ENCODE measurements at regions not wholly inside any gene's neighbourhood (a gene's known extent, or its start where the extent isn't known, plus 50 kb on each side); places are given as distances from the start of the nearest gene placed in this dataset.

DNA sequence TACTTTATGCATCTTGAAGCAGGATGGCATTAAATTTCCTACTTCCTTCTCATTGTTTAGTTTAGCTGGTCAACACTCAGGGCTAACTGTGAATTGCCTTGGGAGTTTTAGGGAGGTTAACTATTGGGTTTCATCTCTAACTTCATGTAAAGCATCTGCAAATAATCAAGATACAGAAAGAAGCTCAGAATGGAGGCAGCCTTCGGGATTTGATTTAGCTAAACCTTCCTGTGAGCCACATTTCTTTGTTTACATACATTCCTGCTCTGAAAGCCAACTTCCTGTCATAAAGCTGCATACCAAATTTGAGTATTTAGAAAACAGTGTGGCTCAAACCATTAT lies 131.7 kb upstream of the PCDH18 start:
- DNase-seq: no peak

DNA sequence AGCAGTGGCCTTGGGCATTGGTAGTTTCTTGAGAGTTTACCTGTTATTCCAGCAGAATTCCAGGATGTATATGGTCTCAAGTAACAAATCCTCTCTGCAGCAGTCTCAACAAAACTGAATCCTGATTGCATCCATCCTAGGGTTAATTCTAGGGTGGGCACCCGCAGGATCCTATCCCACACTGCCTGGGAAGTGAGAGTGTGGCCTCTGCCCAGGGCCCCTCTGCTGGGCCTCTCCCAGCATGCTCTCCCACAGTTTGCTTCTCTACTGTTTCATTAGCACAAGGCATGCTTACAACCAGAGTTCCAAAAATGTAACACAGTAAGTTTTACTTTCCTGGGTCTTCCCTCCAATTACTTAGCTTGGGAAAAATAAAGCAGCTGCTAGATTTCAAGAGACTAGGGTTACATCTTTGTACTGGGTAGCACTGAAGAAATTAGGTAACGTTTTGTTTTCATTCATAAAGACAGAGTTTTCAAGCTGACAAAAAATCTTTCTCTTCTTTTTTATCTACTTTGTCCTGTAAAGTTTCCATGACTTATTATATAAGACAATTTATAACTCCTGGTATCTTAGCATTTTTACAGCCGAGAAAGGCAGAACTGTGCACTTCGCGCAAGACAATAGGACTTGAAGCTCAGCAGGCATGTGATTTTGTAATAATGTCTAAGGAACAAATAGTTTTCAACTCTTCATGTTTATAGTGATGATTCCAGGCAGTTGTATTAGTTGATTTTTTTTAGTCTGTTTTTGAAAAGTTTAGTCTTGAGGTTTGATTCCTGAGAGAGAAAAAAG lies 131.2 kb upstream of the PCDH18 start:
- DNase-seq: no peak

DNA sequence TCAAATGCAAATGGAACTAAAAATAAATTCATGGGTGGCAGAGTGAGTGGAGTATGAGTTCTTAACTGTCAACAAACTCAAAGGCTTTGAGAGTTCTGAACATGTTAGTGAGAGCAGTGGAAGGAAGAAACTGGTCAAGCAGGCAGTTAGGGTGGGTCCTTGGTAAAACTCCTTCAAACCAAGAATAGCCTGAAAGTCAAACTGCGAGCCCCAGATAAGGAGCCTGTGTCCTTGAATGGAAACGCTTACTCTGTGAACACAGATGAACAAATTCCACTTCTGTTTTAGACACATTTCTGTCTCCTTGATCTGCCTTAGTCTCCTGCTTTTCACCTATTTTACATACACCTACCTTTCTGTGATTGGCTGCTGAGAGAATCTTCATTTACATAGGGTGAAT lies 129.4 kb upstream of the PCDH18 start:
- DNase-seq: no peak

- no peak for DNase-seq
Observed at GRCh38 chr4:137660211-137660610, 127.9 kb upstream of the PCDH18 start.

GRCh38 chr4:137659431-137659830 lies 127.1 kb upstream of the PCDH18 start:
- DNase-seq: no peak

- no peak for DNase-seq
Observed at GRCh38 chr4:137656661-137657060, 124.4 kb upstream of the PCDH18 start.

- no peak for DNase-seq
Observed at GRCh38 chr4:137655302-137655701, 123.0 kb upstream of the PCDH18 start.

DNA sequence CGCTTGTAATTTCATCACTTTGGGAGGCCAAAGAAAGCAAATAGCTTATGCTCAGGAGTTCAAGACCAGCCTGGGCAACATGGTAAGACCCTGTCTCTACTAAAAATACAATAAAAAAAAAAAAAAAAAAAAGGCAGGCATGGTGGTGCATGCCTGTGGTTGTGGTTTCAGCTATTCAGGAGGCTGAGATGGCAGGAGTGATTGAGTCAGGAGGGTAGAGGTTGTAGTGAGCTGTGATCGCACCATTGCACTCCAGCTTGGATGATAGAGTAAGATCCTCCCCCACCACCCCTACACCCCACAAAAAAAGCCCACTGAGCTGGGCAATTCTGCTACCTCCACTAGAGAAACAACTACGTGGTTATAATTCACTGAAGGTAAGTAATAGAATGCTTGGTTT lies 118.8 kb upstream of the PCDH18 start:
- no peak for DNase-seq

DNA sequence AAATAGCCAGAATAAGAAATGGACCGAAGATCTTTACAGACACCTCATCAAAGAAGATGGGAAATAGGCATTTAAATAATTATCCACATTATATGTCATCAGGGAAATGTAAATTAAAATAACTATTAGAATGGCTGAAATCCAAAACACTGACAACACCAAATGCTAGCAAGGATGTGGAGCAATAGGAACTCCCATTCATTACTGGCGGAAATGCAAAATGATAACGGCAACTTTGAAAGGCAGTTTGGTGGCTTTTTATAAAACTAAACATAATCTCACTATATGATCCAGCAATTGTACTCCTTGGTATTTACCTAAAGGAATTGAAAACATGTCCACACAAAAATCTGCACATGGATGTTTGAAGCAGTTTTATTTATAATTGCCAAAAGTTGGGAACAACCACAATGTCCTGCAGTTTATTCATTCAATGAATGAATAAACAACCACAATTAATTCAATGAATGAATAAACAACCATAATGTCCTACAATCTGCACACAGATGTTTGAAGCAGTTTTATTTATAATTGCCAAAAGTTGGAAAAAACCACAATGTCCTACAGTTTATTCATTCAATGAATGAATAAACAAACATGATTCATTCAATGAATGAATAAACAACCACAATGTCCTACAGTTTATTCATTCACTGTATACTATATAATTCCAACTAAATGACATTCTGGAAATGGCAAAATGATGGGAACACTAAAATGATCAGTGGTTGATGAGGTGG lies 117.6 kb upstream of the PCDH18 start:
- no peak for DNase-seq

DNA sequence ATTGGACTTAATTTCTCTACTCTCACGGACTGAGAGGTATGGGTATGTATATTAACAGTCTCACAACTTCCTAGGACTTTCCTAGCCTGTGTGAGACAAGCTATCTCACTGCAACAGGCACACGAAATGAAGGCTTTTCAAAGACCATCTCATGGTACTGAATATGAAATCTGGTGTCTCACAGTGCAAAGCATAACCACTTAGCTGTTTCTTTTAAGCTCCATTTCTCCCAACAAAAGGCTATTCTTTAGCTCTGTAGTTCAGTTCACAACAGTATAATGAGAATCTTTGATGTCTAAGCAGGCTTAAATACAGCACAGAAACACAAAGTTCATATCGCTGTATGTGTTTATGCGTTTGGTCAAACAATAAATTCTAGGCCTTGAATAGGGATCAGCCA lies 116.2 kb upstream of the PCDH18 start:
- DNase-seq: no peak

GRCh38 chr4:137647375-137647774 lies 115.1 kb upstream of the PCDH18 start:
- no peak for DNase-seq

GRCh38 chr4:137644201-137644600 lies 111.9 kb upstream of the PCDH18 start:
- DNase-seq: no peak

DNA sequence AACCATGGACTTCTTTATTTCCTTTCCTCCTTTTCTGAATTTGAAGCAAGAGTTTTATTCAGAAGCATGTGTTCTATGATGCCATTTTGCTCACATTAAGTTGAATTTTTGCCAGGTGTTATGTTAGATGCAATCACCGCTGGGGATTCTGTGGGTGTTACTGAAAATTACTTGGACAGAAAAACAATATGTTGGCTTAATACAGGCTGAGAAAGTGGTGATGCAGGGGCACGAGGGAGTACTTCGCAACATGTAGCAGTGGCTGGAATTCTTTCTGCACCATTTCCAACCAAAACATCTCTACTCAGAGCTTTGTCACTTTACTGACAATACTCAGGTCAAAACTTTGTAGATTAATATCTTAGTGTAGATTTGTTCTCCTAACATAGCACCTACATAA lies 109.2 kb upstream of the PCDH18 start:
- DNase-seq: no peak

DNA sequence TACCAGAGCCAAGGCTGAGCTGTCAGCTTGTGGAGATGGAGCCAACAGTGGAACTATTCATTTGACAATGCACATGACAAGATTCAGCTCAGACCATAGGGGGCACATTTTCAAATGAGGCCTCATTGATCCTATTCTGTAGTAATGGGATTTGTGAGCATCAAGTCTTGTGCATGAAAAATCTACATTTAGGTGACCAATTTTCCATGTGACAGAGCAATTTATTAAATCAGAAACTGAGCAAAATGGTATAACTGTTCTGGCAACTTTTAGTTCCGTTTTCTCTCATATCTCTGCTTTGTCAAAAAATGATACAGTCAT lies 108.5 kb upstream of the PCDH18 start:
- DNase-seq: no peak

- DNase-seq: no peak
Observed at GRCh38 chr4:137640156-137640837, 108.0 kb upstream of the PCDH18 start.

DNA sequence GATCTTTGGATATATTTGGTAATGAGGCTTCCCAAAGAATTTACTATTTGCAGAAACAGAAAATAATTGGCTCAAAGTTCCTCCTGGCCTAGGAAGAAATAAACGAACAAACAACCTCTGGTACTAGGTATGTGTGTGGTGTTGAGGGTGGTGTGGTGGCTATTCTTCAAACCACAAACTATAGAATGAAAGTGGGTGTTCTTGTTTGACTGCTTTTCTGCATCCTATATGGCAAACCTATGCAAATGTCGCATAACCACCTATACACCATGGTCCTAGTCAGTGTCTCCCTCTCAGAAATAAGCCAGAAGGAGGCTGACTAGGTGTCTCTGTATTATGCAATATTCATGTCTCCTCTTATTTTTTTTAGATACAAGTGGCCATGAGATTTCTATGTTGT lies 106.6 kb upstream of the PCDH18 start:
- DNase-seq: no peak

DNA sequence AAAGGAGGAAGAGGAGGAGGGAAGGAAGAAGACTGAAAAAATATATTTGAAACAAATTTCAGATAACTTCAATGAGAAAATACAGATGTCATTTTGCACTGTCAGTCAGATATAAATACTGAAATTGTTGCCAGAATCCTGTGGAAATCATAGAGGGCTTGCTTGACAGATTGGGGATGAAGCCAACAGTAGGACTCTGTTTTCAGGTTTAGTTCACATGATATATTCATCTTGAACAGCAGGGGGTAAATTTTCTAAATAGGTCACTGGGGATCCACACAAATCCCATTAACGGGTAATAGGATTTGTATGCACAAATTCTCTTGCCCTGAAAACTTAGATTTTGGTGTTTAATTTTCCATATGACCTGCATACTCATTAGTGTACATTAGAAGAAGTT lies 103.3 kb upstream of the PCDH18 start:
- peak; percentile 18 for DNase-seq

DNA sequence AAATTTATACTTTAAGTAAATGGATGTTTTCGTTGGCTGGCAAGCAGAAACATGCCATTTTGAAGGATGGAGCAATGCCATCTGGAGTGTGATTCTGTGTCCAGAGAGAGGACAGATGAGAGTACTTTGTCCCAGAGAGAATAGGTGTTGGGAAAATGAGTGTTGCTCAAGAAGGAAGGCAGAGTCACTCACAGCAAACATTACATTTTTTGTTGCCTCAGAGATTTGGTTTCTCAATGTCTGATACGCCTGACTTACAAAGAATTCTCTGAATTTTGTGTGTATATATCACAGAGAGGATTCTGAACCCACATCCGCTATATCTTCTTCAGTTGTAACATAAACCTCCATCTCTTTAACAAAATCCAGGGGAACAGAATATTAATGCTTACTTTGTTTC lies 102.8 kb upstream of the PCDH18 start:
- no peak for DNase-seq

DNA sequence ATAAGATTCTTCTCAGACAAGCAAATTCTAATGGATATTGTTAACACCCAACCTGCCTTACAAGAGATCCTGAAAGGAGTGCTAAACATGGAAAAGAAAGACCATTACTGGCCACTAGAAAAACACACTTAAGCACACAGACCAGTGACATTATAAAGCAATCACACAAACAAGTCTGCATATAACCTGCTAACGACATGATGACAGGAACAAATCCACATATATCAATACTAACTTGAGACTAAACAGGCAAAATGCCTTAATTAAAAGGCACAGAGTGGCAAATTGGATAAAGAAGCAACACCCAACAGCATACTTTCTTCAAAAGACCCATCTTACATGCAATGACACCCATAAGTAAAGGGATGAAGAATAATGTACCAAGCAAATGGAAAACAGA lies 100.5 kb upstream of the PCDH18 start:
- no peak for DNase-seq

GRCh38 chr4:137631605-137632004 lies 99.3 kb upstream of the PCDH18 start:
- no peak for DNase-seq

- no peak for DNase-seq
Observed at GRCh38 chr4:137630252-137630651, 98.0 kb upstream of the PCDH18 start.

- peak; percentile 46 for DNase-seq
Observed at GRCh38 chr4:137627739-137628460, 95.6 kb upstream of the PCDH18 start.

DNA sequence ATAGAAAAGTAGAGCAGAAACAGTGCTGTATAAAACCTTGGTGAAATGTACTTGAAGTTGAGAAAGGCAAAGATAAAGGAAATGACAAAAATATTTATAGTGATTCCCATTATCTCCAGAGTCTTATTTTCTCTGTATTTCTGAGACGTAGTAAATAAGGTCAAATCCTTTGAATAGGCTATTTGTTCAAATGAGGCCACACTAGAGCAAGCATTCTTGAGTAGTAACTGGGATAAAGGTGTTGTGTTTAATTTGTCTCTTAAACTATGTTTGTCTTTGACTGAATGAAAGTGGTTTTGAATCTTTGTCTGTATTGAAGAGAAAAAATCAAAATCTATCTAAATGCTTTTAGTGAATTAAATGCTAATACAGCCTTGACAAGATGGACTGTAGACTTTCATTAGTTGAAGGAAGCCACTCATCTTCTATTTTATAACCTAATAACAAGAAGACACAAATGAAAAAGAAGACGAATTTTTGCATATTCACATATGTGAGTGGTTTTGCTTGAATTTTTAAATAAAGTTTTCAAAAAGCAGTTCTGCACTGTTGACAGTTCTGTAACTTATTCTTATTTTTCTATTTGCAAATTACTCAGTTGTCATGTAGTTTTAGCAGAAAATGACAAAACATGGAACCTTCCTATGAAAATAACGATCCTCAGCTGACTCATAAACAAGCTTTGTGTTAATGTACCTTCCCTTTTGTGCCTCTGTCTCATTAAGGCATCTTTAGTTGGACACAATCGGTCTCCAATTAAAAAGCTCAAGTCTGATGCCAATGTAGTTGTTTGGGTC lies 94.8 kb upstream of the PCDH18 start:
- peak; percentile 43 for DNase-seq
